Hematopoietic multipotent progenitor cell treated with erythropoietin and hydrocortisone succinate and interleukin-3 and kit ligand, for 4 days (in vitro differentiated cells): ENCODE measurements at regions not wholly inside any gene's neighbourhood (a gene's known extent, or its start where the extent isn't known, plus 50 kb on each side); places are given as distances from the start of the nearest gene placed in this dataset.
"Not testable (repeated sequence)": the region's sequence is repeated elsewhere in the genome, so short reads cannot be mapped to it uniquely, and the experiment has no call there.

Experiments
- DNase-seq: peaks from one replicate; pipeline ENCODE4 v3.0.0-alpha.2; 2015

GRCh38 chr18:1732143-1732542 lies 827.5 kb downstream of the ADCYAP1 start:
- DNase-seq, result no peak

GRCh38 chr18:1746131-1746530 lies 825.2 kb downstream of the METTL4 start:
- DNase-seq, result no peak

- no peak for DNase-seq
Observed at GRCh38 chr18:1751249-1751648, 820.1 kb downstream of the METTL4 start.

DNA sequence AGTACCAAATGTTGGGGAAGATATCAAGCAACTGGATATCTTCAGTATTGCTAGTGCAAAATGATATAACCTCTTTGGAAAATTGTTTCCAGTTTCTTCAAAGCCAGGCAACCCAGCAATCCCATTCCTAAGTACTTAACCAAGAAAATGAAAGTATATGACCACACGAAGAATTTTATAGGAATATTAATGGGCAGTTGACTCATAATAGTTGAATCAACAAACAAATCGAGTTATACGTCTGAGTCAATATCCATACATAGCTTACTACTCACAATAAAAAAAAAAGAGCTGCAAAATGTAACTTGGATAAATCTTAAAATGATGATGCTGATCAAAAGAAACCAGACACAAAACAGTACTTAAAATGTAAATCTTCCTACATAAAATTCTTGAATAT lies 810.4 kb downstream of the METTL4 start:
- DNase-seq, result no peak

DNA sequence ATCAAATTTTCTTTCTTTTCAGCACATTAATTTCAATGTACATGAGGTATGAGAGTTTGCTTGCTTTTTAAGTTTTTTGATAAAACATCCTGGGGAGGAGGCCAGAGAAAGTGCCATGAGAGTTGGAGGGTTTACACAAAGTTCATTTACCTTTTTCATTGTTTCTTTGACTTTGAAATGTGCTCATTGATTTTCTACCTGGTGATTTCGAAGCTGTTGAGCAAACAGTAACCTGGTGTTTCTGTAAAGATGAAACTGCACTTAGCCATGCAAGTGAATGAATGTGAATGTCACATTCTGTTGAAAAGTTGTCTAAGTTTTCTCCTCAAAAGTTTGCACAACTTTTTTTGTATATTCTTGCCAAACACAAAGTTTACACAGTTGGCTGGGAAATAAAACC lies 797.0 kb downstream of the METTL4 start:
- DNase-seq, result no peak

- no peak for DNase-seq
Observed at GRCh38 chr18:1777843-1778242, 793.5 kb downstream of the METTL4 start.

- DNase-seq, result no peak
Observed at GRCh38 chr18:1778496-1779178, 792.7 kb downstream of the METTL4 start.

DNA sequence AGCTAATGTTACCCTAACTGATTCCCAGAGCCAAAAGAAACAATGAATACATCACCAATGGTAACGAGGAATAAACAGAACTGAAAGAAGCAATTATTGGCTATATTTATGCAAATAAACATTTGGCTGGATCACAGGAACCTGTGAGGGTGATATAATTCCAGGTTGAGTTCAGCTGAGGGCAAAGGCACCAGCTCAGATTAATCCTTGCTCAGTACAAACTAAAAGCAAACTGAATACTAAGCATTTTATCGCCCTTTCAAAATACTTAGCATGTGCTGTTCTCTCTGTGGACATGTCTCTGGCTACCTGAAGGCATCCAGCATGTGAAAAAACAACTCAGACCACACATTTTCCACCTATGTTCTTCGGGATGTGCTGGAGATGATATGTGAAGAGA lies 791.7 kb downstream of the METTL4 start:
- no peak for DNase-seq

- no peak for DNase-seq
Observed at GRCh38 chr18:1784113-1784512, 787.2 kb downstream of the METTL4 start.

DNA sequence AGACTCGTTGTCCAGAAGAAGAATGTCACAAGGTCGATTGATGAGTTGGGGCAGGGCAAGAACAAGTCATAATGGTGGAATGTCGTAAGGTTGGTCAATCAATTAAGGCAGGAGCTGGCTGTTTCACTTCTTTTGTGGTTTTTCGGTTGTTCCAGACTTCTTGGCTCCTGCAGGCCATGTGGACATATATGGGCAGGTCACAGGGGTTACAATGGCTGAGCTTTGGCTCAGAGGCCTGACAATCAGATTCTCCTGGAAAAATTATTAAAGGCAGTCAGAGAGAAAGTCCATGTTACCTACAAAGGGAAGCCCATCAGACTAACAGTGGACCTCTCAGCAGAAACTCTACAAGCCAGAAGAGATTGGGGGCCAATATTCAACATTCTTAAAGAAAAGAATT lies 785.3 kb downstream of the METTL4 start:
- DNase-seq, result not testable (repeated sequence)

DNA sequence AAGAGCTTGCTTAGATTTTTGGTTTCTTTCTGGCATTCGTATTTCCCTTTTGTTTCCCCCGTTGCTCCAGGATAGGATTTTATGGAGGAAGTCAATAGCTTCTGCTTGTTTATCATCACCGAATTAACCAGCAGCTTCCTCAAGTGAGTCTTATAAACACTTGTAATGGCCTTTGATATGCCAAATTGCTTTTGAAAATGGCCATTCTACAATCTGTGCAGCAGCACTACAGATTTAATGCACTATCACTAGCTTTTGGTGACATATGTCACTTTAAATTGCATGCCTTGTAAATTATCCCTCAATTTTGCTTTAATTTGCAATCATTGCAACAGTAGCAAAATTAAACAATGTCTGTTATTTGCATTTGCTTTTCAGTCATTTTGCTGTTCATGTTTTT lies 774.7 kb downstream of the METTL4 start:
- DNase-seq, result no peak

DNA sequence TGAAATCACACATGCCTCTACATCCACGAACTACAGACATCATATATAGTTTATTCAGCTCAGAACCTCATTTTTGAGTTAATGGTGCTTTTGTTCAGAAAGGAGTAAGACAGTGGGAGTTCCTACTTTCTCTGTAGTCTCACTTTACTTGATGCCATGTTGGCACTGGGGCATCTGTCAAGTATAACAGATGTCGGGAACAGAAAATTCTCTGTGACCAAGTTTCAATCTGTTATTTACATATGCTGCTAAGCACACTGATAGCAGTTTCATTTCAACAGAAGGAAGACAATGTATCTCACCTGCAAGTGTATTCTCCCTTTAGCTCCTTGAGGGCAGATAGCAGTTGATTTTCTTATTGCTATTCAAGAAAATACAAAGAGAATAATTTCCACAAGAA lies 774.1 kb downstream of the METTL4 start:
- DNase-seq, result no peak

DNA sequence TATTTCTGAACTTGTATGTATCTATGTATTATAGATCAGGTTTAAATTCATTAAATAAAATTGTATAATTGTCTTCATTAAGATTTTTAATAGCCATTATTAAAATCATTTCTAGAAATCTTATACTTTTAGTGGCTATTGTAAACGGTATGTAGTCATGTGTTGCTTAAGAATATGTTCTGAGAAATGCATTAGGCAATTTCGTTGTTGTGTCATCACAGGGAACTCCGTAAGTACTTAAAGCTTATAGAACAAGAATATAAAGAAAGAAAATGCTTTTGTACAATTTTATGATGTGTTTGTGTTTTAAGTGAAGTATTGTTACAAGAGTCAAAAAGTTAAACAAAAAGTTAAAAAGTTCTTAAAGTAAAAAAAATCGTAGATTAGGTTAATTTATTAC lies 765.8 kb downstream of the METTL4 start:
- peak; percentile 18 for DNase-seq

GRCh38 chr18:1806884-1807615 lies 764.3 kb downstream of the METTL4 start:
- no peak for DNase-seq

GRCh38 chr18:1811282-1811681 lies 760.0 kb downstream of the METTL4 start:
- DNase-seq, result no peak

GRCh38 chr18:1825296-1825695 lies 746.0 kb downstream of the METTL4 start:
- no peak for DNase-seq

- DNase-seq, result no peak
Observed at GRCh38 chr18:1840878-1841277, 730.4 kb downstream of the METTL4 start.

- peak; percentile 4 for DNase-seq
Observed at GRCh38 chr18:1846640-1847039, 724.7 kb downstream of the METTL4 start.

- no peak for DNase-seq
Observed at GRCh38 chr18:1848716-1849115, 722.6 kb downstream of the METTL4 start.

GRCh38 chr18:1849386-1849785 lies 721.9 kb downstream of the METTL4 start:
- DNase-seq, result no peak

DNA sequence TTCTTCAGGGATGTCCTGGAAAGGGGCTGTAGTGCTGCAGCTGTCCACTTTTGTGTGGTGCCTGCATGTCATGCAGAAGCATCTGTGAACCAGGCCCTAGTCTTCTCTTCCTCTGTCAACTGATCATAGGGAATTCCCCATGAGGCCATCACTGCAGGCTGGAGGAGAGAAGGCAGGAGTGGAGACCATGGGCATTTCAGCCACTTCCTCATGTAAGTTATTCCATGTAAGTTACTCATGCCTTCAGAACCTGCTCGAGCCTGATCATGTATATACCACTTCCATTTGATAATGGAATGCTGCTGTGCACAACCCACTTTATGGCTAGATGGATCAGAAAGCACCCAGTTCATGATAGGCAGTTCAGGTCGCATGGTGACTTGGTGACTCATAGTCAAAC lies 714.0 kb downstream of the METTL4 start:
- not testable (repeated sequence) for DNase-seq

DNA sequence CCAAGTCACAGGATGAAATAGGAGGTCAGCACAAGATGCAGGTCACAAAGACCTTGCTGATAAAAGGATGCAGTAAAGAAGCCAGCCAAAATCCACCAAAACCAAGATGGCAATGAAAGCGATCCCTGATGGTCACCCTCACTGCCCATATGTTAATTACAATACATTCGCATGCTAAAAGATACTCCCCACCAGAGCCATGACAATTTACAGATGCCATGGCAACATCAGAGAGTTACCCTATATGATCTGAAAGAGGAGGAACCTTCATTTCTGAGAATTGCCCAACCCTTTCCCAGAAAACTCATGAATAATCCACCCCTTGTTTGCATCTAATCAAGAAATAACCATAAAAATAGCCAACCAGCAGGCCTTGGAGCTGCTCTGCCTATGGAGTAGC lies 709.8 kb downstream of the METTL4 start:
- DNase-seq, result no peak

GRCh38 chr18:1865869-1866268 lies 705.4 kb downstream of the METTL4 start:
- no peak for DNase-seq

DNA sequence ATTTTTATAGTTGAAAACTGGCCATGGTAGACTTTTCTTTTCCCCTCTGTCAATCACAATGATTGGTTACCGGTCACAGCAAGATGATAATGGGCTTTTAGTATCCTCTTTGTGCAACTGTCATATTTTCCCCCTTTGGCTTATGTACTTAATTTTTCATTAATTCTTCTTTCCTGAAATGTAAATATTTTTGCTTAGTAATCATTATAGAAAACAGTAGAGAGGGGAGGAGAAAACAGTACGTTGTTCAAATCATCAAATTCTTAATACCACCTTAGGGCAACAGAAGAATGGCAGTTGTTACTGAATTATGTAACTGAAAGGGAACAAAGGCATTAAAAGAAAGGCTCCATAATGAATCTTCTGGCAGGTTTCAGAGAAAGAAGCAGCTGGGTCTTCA lies 699.0 kb downstream of the METTL4 start:
- no peak for DNase-seq

GRCh38 chr18:1875219-1875618 lies 696.1 kb downstream of the METTL4 start:
- DNase-seq, result no peak
